Stimulated activated CD4-positive, alpha-beta T cell treated with anti-CD3 and anti-CD28 coated beads, TNF-alpha, amount 100 ng/mL, for 1 hour (primary cell): ENCODE measurements at regions not wholly inside any gene's neighbourhood (a gene's known extent, or its start where the extent isn't known, plus 50 kb on each side); places are given as distances from the start of the nearest gene placed in this dataset.
"Not testable (repeated sequence)": the region's sequence is repeated elsewhere in the genome, so short reads cannot be mapped to it uniquely, and the experiment has no call there.

Source experiments
- DNase-seq, 3 donors: peaks; one replicate each; pipeline ENCODE4 v3.0.0-alpha.2; 2020; ENCODE audit warnings: low read depth in 3 of 3, low spot score in 1 of 3

DNA sequence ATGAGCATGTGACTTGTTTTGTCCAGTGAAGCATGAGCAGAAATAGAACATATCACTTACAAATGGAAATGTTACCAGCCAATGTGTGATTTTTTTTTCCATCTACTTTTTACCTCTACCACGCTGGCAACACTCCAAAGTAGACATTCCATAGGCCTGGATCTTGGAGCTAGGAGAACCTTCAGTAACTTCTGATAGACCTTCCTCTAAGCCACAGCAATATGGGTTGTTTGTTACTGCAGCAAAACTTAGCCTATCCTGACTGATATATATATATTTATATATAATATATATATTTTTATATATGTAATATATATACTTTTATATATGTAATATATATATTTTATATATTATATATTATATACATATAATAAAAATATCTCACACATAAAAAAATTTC lies 284.4 kb upstream of the XYLT1 start:
- no peak for DNase-seq

DNA sequence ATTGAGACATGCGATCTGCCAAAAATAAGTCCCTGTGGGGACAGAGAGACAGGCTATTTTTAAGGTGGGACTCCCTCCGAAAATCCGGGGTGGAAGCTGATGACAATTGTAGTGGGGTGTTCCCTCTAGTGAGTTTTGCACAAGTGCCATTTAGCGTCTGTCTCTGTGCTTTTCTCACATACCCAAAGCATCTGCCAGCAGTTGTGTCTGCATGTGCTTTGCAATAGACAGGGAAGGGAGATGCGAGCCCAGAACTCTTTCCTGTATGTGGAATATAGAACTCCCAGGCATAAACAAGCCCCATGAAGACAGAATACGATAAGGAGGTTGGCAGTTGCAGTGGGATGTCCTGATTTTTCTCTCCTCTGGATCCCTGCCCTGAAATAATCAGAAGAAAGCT lies 282.7 kb upstream of the XYLT1 start:
- DNase-seq: no peak

DNA sequence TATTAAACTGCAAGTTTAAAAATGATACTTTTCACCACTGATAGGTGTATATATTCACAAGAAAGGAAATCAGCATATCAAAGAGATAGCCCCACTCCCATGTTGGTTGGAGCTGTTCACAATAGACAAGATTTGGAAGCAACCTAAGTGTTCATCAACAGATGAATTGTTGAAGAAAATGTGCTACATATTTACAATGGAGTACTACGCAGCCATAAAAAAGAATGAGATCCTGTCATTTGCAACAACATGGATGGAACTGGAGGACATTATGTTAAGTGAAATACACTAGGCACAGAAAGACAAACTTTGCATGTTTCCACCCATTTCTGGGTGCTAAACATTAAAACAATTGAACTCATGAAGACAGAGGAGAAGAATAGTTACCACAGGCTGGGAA lies 278.9 kb upstream of the XYLT1 start:
- DNase-seq: no peak

DNA sequence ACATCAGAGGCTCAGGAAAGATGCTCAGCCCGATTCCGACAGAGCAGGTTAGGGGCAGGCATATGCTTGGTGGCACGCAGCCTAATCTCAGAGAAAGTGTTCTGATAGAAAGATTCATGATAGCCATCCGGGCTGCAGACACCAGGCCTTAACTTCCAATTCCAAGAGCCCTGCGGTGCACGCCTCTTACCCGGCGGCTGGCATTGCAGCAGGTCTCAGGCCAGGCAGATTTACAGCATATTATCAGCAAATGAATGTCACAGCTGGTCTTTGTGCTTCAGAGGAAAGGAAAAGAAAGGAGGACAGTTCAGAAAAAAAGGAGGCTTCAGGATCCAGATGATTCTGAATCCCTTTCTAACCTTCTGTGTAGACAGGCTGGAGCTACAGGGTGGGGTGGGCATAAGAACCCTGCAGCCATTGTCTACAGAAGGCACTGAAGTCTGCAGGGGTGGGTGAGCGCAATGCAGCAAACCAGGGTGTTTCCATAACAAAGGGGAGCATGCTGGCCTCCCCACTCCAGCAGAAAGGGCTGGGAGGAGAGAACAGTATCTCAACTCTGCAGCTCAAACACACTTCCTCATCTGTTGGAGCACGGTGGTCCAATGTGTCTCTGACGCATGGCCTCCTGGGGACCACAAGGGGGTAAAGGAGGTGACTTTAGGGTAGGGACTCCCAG lies 277.4 kb upstream of the XYLT1 start:
- no peak for DNase-seq

DNA sequence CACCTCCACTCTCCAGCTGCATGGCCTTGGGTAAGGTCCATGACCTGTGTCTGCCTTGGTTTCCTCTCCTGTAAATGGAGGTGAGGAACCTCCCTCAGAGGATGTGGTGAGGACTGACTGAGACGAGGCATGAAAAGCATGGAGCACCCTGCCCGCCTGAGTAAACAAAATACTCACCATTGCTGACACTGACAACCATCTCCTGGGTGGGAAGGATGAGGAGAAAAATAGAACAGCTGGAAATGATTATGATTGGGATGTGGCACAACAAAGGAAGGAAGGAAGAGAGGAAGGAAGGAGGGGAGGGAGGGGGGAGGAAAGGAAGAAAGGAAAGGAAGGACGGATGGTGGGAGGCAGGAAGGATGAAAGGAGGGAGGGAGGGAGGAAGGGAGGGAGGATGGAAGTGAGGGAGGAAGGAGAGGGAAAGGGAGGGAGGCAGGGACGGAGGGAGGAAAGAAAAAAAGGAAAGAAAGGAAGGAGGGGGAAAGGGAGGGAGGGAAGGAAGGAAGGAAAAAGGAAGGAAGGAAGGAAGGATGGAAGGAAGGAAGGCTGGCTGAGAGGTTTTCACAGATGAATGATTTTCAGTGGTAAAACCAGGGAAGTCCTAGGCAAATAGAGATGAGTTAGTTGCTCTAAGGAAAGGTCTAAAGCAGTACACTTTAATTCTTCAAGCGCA lies 276.5 kb upstream of the XYLT1 start:
- no peak for DNase-seq

DNA sequence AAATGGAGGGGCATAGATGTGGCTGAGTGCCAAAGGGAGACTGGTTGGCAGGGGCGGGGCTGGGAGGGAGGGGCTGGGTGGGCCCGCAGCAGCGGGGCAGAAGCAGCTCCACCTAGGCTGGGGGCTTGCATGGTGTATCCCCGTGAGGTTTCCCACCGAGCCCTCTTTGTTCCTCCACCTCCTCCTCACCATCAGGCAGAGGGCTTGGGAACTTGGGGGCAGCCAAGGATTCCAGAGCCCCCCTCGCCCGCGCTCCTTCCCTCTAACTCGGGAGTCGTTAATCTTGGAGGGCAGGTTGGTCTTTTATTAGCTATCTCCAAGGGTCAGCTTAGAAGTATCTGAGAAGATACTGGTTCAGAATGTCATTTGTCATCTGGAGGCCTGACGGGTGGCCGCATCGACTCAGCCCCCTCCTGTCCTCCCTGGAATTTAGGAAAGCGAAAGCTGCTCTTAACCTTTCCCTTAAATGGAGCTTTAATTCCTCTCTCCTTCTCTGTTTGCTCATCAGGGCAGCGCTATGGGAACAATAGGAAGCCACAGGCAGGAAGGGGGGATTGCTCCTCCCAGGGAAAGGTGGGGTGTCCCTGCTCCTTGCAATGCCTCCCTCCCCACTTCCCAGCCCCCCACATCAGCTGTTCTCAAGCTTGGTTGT lies 274.3 kb upstream of the XYLT1 start:
- DNase-seq: no peak

DNA sequence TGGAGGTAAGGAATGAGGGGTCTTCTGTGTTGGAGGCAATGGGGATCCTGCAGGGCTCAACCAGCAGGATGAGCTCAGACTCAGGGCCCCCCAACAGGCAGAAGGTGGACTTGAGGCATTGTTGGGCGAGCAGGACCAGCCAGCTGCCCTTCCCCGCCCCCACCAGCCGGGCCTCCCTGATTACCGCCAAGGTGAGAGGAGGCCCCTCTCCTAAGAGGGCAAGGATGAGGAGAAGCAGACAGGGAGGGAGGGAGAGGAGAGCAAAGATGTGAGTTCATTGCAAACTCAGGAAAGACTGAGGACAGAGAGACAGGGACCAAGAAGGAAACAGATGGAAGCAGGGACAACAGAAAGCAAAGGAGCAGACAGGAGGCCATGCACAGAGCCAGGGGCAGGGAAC lies 272.8 kb upstream of the XYLT1 start:
- DNase-seq: no peak

DNA sequence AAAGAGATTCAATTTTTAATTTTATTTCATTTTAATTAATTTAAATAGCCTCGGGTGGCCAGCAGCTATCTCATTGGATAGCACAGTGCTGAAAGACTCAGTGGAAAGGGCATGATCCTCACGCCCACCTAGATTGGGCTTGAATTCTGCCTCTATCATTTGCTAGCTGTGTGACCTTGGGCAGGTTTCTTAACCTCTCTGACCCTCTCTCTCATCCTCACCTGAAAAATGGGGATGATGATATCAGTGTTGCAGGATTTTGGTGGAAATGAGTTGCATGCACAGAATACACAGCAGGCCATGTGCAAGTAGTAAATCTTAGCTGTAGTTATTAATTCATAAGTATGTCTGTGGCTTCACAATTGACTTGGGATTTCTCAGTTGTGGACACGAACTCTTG lies 272.4 kb upstream of the XYLT1 start:
- no peak for DNase-seq

DNA sequence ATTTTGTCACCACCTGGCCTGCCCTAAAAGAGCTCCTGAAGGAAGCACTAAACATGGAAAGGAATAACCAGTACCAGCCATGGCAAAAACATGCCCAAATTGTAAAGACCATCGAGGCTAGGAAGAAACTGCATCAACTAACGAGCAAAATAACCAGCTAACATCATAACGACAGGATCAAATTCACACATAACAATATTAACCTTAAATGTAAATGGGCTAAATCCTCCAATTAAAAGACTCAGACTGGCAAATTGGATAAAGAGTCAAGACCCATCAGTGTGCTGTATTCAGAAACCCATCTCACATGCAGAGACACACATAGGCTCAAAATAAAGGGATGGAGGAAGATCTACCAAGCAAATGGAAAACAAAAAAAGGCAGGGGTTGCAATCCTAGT lies 264.3 kb upstream of the XYLT1 start:
- not testable (repeated sequence) for DNase-seq

DNA sequence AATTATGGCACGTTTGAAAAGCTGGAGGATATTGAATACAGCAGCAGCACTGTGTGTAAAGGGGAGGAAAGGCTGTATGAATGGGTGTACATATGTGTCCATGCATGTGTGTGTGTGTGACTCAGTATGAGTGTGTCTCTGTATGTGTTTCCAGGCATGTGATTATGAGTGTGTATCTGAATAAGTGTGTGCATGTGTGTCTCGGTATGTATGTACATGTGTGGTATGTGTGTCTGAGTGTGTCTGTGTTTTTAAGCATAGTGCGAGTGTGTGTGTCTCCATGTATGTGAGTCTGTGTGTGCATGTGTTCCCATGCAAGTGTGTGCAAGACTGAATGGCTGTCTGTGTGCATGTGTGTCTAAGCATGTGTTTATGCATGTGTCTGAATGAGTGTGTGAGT lies 259.1 kb upstream of the XYLT1 start:
- no peak for DNase-seq

DNA sequence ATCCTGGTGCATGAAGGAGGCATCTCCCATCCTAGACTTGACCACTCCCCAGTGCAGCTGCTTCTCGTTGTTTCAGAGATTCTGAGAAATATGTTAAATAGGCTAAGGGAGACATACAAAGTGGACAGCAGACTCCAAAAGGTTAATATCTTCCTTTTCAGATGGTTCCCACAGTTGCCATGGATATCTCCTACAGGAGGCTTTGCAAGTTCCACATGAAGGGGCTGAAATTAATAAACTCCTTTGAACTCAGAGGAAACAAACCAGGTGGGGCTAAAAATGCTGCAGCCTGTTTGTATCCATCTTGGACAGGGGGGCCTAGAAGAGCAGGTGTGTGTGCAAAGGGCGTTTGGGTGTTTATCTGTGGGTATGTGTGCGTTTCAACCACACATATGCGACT lies 257.4 kb upstream of the XYLT1 start:
- no peak for DNase-seq

DNA sequence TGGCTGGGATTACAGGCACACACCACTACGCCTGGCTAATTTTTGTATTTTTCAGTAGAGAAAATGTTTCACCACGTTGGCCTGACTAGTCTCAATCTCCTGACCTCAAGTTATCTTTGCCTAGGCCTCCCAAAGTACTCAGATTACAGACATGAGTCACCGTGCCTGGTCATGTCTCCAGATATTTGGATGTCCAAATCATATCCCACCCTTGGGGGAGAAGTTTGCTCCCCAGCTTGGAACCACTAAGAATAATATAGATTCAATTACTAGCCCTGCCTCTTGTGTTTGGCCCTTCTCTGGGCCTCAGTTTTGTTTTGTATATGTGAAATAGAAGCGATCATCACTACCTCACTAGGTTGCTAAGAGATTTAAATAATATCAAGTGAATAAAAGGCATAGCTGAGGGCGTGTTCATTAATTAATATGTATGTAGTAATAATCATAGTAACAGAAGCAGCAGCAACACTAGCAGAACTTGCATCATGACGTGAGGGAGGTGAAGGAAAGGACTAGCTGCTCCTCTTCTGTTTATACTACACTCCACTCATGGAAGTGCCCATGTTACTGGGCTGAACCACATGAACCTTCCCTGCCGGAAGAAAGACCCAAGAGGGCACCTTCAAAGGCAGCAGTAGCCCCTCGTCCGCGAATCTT lies 253.6 kb upstream of the XYLT1 start:
- DNase-seq: no peak

DNA sequence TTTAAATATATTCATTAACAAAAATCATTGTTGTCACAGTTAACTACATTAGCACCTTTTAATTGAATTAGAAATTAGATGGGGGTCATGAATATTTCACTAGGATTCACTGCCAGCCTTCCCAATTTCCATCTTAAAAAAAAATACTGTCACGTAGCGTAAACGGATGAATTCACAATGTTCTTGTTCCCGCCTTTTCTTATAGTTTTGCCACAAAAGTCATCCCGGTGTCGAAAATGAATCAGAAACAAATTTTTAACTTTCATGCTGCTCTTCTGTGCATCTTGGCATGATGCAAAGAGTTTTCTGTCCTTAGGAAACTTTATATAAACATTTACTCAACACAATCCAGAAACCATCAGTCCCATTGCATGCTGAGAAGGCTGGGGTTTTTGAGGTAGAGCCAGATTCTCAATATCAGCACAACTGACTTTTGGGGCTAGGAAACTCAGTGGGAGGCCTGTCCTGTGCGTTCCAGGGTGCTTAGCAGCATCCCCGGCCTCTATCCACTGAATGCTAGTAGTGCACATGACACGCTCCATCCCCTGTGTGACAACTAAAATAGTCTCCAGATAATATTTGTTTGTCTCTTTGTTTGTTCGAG lies 252.9 kb upstream of the XYLT1 start:
- no peak for DNase-seq

DNA sequence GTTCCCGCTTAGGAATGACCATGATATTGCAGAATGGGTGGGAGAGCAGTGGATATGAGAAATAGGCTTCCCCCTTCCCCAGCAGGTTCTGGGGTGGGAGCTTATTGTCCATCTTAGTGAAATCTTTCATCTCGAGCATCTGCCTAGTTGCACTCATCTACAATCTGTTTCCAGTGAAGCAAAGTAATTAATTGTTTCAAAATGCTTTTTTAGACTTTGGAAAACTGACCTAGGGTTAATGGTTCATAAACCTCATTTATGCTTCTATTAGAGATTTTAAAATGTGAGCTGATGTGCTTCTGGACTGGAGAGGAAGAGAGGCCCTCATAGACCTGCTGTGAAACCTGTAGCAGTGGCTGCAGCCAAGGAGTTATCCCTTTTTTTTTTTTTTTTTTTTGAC lies 247.7 kb upstream of the XYLT1 start:
- no peak for DNase-seq

DNA sequence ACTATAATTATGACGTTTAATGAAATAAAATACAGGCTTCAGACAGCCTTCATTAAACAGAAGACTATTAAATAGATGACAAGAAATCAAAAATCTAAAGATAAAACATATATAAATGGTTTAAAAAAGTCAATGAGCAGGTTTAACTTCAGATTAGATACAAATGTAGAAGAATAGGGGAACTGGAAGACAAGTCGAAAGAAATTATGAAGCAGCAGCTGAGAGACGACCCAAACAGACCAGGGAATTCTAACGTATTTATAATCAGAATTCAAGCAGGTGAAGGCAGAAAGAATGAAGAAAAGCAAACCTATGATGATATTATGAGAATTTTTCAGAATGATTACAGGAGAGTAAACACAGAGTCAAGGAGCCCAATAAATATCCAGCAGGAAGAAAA lies 235.1 kb upstream of the XYLT1 start:
- no peak for DNase-seq

DNA sequence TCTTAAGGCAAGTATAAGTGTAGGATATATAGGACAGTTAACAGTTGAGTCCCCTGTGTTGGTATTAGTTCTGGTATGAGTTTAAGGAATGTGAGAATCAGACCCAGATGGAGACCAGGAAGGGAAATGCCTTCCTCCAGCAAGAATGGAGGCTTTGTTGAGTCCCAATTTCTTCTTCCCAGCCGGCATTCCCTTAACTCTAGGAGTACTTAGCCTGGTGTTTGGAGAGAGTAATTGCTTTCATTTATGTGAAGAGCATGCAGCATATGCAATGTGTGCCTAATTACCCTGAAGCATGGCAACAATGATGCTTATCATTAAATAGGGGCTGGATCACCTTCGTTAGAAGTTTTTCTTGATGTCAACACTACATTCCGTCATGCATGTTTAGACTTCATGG lies 225.9 kb upstream of the XYLT1 start:
- DNase-seq: no peak

DNA sequence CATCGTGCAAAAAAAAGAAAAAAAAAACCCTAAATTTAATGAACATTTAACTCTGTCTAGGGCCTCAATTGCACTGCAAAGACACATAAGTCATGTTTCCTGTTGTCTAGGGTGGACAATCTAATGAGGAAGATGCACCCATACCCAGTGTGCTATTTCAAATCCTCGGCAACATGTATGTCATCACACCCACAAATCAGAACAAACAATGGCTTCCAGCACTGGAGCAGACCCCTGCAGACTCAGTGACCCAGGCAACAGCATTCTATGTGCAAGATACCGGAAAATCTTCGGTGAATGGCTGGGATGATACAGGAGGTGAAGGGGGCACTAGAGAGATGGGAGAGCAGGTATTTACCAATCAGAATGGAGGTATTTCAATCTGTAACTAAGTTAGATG lies 221.7 kb upstream of the XYLT1 start:
- no peak for DNase-seq

DNA sequence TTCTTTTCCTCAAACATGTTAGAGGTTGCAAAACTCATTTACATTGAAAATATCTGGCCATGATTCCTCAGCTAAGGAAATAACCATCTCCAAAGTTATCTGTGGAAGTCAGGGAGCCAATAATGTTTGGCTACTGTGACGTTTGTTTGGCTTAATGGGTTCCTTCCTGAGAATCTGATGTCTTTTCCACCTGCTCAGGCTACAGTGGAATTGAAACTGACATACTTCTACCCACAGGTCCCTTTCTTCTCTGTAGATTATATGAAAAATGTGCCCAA lies 221.1 kb upstream of the XYLT1 start:
- no peak for DNase-seq

DNA sequence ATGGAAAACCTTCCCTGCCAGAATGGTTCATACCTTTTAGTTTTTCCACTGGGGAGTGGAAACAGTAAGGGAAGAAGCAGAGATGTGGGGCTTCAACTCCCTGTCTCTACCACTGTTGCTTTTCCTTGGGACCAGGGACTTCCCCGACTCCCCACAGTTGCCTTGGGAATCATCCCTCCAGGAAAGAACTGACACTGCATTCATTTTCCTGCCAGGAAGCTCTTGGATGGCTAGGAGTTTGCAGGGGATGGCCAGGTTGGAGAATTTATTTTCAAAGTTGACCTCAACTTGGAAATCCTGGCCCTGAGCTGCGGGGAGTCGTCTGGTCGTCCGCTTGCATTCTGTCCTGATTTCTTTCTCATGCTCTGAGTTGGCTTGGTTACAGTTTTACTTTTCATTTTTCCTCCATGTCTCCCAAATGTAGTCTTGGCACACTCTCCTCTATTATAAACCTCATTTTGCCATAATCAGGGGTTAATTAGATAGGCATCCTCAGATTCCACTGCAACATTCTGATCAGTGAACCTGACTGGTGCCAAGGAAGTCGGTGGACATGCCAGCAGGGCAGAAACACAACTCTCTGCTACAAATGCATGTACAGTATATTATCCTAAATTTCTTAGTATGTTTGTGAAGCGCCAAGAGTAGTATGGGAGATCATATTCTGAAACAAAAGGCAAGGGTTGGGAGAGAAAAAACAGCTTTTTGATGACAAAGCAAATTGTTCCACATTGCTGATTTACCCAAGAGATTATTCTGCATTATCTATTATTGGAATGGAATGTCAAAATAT lies 220.5 kb upstream of the XYLT1 start:
- DNase-seq: no peak

DNA sequence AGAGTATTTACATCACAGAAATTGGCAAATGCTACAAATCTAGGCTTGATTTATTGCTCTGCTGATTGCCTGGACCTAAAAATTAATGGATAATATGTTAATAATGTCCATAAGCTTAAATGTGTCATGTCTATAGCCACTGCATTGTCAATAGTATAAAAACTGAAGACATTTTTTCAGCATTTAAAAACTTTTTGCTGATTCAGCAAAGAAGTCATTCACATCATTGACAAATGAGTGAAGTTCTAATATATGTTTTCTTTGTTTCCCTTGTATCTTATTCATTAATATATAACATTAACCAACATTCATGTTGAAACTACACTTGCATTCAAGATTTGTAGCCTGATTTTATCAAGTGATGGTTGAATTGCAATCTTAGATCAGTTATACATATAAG lies 214.7 kb upstream of the XYLT1 start:
- no peak for DNase-seq

DNA sequence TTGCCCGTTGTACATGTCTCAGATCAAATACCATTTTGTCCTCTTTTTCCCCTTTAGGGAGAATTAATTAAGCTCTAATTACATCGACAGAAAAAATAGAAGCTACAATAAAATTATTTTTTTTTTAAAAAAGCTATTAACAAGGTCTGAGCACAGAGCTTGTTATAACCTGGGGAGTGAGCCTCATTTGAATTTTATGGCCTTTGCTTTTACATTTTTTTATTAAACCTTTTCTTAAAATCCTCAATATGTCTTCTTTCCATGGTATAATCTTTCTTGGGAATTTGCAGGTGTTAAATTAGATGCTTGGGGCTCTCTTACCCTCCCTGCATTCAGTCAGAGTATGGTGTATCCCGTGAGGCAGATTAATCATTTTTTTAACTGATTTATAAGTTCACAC lies 212.5 kb upstream of the XYLT1 start:
- no peak for DNase-seq
